GM18499 (cell line): ENCODE measurements at regions not wholly inside any gene's neighbourhood (a gene's known extent, or its start where the extent isn't known, plus 50 kb on each side); places are given as distances from the start of the nearest gene placed in this dataset.
"Not testable (repeated sequence)": the region's sequence is repeated elsewhere in the genome, so short reads cannot be mapped to it uniquely, and the experiment has no call there.

ENCODE experiments used
- ATAC-seq: cut with Tn5 transposase; IDR thresholded peaks from one replicate; pipeline ENCODE4 v1.9.1; 2021; ENCODE audit warnings: moderate number of reproducible peaks; ENCODE audit not compliant: insufficient read depth, unreplicated experiment

GRCh38 chr4:65007841-65008439, 598.7 kb upstream of the TECRL start:
- no peak for ATAC-seq

- ATAC-seq, result no peak
These were observed 565.9 kb upstream of the TECRL start for GRCh38 chr4:64975177-64975576.

DNA sequence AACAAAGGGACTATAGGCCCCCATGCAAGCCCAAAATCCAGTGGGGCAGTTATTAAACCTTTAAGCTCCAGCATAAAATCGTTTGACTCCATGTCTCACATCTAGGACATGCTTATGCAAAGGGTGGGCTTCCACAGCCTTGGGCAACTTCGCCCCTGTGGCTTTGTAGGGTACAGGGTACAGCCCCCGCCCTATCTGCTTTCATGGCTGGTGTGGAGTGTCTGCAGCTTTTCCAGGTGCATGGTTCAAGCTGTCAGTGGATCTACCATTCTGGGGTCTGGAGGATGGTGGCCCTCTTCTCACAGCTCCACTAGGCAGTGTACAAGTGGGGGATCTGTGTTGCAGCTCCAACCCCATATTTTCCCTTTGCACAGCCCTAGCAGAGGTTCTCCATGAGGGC, 559.8 kb upstream of the TECRL start:
- no peak for ATAC-seq

- no peak for ATAC-seq
These were observed 558.0 kb upstream of the TECRL start for GRCh38 chr4:64967286-64967685.

DNA sequence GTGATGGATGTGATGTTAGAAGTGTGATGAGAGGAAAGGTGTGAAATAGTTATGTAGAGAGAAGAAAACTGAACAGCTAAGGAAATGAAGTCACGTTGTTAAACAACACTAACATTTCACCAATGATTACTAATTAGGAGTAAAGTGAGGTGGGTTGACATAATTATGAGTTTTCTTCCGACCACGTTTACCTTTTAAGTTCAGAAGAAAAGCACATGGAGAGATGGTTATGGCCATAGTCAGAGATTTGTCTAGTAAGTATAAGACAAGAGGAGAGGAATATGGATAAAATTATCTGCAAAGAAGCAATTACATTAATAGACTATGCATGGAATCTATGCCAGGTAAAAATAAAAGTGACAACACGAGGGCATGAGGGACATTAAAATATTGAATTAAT, 551.3 kb upstream of the TECRL start:
- ATAC-seq, result no peak

- ATAC-seq, result no peak
These were observed 531.4 kb upstream of the TECRL start for GRCh38 chr4:64940698-64941097.

- no peak for ATAC-seq
These were observed 526.3 kb upstream of the TECRL start for GRCh38 chr4:64935469-64936001.

- no peak for ATAC-seq
These were observed 502.6 kb upstream of the TECRL start for GRCh38 chr4:64911846-64912245.

DNA sequence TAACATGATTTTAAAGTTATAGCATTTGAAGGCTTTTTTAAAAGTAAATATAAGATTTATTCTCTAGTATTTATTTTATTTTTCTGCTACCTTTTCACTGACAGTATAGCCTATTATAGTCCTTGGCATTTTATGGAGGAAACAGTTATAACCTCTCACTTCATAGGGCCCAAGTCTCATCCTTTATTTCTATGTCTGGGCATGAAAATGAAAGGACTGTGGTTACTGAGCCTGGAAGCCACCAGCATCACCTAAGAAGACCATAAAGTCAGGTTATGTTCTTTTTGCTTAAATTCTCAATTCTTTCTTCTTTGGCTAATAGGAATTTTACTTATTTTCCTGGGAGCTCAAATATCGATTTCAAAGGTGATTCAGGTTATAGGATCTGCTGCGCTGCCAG, 494.7 kb upstream of the TECRL start:
- no peak for ATAC-seq

DNA sequence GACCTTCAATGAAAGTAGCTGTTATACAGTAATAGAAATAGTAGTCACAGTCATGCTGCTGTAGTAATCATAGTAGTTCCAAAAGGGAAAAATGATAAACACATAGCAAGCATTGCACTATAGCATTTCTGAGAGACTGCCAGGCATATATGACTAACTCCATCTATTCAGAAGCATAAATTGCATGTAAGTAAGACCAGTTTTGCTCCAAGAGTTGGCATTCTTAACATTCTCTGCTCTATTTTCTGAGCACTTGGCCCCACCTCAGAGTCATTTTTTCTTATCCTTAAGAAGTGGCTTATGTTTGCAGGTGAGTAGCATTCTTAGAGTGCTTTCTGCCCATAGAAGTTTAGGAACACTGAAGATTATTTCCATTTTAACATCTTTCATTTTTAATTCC, 490.3 kb upstream of the TECRL start:
- no peak for ATAC-seq

DNA sequence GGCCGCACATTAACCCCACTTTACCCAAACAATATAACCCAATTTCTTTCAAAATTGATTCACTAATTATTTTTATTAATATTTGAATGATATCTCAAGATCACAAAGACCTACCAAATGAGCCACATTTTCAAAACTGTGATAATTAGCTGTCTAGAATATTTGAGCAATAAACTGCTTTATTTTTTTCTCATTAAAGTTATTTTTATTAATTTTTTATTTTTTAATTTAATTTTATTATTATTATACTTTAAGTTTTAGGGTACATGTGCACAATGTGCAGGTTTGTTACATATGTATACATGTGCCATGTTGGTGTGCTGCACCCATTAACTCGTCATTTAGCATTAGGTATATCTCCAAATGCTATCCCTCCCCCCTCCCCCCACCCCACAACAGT, 489.8 kb upstream of the TECRL start:
- not testable (repeated sequence) for ATAC-seq

- no peak for ATAC-seq
These were observed 488.4 kb upstream of the TECRL start for GRCh38 chr4:64897683-64898082.

- ATAC-seq, result no peak
These were observed 485.8 kb upstream of the TECRL start for GRCh38 chr4:64895031-64895430.

DNA sequence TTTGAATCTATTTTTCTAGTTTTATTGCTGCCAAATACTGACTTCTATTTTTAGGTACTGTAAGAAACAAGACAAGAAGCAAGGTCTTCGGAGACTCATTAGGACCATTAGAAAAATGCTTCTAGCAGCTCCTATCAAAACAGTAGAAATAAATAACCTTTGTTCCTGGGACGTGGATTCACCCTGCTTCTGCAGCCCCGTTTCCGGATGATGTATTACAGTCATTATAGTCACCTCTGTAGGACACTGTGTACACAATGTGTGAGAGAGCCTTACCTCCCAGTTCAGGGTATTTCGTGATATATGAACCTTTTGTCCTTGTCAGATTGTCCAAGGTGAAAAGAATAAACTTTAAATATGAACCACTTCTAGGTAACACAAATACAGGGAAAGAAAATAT, 484.0 kb upstream of the TECRL start:
- ATAC-seq, result no peak

- ATAC-seq, result no peak
These were observed 480.8 kb upstream of the TECRL start for GRCh38 chr4:64889906-64890610.

DNA sequence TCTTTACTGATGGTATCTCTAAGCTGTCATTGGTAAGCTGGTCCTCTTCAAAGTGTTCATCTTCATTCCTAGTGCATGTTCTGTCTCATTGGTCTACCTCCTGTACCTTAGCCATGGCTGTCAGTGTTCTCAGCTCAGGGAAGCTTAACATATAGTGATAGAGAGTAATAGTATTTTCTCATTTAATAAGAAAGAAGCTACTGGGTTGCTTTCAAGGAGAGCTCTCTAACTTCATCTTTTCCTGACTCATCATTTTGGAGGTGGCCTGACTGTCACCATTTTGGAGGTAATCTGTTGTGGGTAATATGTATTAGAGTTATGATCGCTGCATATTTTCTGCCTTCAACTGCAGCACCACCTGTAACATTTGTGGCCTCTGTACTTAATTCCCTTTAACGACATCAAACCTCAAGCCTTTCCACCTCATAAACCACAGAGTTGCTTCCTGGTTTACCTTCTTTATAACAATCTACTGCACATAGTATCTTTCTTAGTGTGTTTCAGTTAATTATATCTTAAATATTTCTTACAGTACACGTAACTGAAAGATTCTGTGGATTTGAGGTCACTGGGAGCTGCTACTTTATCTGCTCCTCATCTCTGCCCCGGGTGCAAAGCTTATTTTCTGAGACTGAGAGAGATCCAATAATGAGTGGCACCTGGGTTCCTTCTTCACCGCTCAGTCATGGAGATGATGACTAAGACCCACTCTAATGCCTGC, 474.0 kb upstream of the TECRL start:
- no peak for ATAC-seq

DNA sequence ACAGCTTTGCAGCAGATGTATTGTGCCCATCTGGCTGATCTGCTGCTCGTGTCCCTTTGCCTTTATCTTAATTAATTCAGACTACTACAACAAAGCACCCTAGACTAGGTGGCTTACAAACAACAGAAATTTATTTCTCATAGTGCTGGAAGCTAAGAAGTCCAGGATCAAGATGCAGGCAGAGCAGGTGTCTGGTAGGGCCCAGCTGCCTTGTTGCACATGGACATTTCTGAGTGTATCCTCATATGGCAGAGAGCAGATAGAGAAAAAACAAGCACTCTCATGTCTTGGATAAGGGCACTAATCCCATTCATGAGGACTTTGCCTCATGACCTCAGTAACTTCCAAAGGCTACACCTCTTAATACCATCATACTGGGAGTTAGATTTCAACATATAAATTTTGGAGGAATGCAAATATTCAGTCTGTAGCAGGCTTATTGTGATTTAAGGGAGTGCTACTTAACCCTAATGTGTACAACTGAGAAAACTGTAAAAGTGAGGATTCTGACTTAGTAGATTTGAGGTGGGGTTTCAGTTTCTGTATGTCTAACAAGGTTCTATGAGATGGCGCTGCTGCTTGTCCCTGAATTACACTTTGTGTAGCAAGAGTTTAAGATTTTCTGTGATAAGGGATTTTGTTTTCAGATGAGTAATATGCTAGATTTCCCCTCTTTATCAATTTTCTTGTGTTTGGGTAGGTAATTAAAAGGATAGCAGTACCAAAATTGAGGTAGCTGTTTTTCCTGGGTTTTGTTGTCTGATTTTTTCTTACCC, 473.2 kb upstream of the TECRL start:
- ATAC-seq, result no peak

DNA sequence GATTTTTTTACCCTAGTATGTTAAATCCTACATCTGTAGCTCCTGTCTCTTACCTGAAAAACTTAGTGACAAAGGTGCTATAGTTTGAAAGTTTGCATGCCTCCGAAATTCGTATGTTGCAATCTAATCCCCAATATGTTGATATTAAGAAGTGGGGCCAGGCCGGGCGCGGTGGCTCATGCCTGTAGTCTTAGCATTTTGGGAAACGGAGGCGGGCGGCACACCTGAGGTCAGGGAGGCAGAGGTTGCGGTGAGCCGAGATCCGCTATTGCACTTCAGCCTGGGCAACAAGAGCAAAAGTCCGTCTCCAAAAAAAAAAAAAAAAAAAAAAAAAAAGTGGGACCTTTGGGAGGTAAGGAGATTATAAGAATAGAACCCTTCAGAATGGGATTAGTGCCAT, 471.3 kb upstream of the TECRL start:
- ATAC-seq, result no peak

DNA sequence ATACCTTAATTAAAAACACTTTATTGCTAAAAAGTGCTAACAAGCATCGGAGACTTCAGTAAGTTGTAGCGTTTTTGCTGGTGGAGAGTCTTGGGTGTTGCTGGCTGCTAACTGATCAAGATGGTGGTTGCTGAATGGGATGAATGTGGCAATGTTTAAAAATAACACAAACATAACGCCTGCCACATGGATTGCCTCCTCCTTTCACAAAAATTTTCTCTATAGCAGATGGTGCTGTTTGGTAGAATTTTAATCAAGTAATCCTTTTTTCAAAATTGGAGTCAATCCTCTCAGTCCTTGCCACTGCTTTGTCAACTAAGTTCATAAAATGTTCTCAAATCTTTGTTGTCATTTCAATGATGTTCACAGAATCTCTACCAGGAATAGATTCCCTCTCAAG, 466.8 kb upstream of the TECRL start:
- no peak for ATAC-seq

GRCh38 chr4:64870558-64870957, 461.3 kb upstream of the TECRL start:
- no peak for ATAC-seq

DNA sequence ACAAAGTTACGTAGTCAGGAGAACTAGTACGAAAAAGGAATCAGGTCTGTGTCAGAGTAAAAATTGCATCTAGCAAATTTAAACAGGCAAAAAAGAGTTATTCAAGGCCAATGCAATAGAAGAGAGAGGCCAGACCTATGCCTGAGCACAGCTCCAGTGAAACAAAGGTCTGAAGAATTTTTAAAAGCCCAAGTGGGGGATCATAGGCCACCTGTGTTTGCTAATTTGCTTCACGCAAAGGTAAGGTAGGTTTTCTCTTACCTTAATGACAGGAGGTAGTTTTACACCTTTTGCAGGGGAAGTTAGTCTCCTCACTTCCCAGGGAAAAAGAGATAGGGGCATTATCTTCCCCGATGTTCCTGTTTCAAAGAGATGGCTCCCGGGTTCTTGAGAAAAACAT, 448.6 kb upstream of the TECRL start:
- no peak for ATAC-seq
